HL-60 (cell line): ENCODE measurements at regions not wholly inside any gene's neighbourhood (a gene's known extent, or its start where the extent isn't known, plus 50 kb on each side); places are given as distances from the start of the nearest gene placed in this dataset.

Experiments used
- DNase-seq, 2 experiments: peaks; one replicate each; pipeline ENCODE4 v3.0.0-alpha.2; 2010 to 2020; ENCODE audit warnings: low read depth in 1 of 2, low spot score in 1 of 2
- H3K27ac ChIP-seq: fragments of 250-450 bp; sonication (Bioruptor Pico); replicated peaks from 2 replicates; pipeline ENCODE4 v1.5.1; 2020; ENCODE audit warnings: mild to moderate bottlenecking, moderate library complexity
- H3K27me3 ChIP-seq: fragments of 250-450 bp; sonication (Bioruptor Pico); 2 replicates; pipeline ENCODE4 v1.5.1; 2021; ENCODE audit warnings: mild to moderate bottlenecking, moderate library complexity; ENCODE audit not compliant: insufficient read depth, poor library complexity, severe bottlenecking
- H3K4me3 ChIP-seq: replicated peaks from 2 replicates; pipeline ENCODE4 v1.5.1; 2011; ENCODE audit warnings: mild to moderate bottlenecking, control low read depth, low read length; ENCODE audit not compliant: insufficient read depth
- CTCF ChIP-seq: IDR thresholded peaks from one replicate; pipeline ENCODE4 v1.5.1; 2011; ENCODE audit warnings: low read length, control low read depth, inconsistent platforms; ENCODE audit not compliant: insufficient read depth
- GABPA ChIP-seq: IDR thresholded peaks from 2 replicates; pipeline ENCODE4 v1.6.1; 2012; ENCODE audit warnings: low read depth
- POLR2AphosphoS5 ChIP-seq: IDR thresholded peaks from 2 replicates; pipeline ENCODE4 v1.6.1; 2012; ENCODE audit warnings: low read depth
- REST ChIP-seq: IDR thresholded peaks from 2 replicates; pipeline ENCODE4 v1.6.1; 2012; ENCODE audit warnings: low read depth; ENCODE audit not compliant: insufficient replicate concordance
- SPI1 ChIP-seq: IDR thresholded peaks from 2 replicates; pipeline ENCODE4 v1.6.1; 2012; ENCODE audit warnings: low read depth, mild to moderate bottlenecking, borderline replicate concordance

GRCh38 chr16:86949630-86950029 is 367.6 kb downstream of the C16orf95 start:
- no peak overlapping the region for H3K4me3 ChIP-seq
- no peak for DNase-seq
- no peaks in the 10 kb centered on the region for H3K27me3 ChIP-seq
- no peak overlapping the region for H3K27ac ChIP-seq
- TF ChIP-seq REST (no peak), SPI1 (no peak), POLR2AphosphoS5 (no peak), CTCF (no peak), GABPA (no peak)

GRCh38 chr16:86951041-86951822 is 366.0 kb downstream of the C16orf95 start:
- H3K4me3 ChIP-seq, result no peak overlapping the region
- no peak for DNase-seq
- TF ChIP-seq REST, result no peak
- no peak for TF ChIP-seq POLR2AphosphoS5
- no peak for TF ChIP-seq GABPA
- TF ChIP-seq CTCF, result no peak
- no peak for TF ChIP-seq SPI1
- H3K27me3 ChIP-seq, result no peaks in the 10 kb centered on the region
- no peak overlapping the region for H3K27ac ChIP-seq

- H3K27ac ChIP-seq, result no peak overlapping the region
- no peaks in the 10 kb centered on the region for H3K27me3 ChIP-seq
- no peak overlapping the region for H3K4me3 ChIP-seq
- TF ChIP-seq CTCF (no peak), POLR2AphosphoS5 (no peak), SPI1 (no peak), GABPA (no peak), REST (no peak)
- no peak for DNase-seq
Measured at GRCh38 chr16:86951831-86952598, 365.2 kb downstream of the C16orf95 start.
